Superior temporal gyrus (tissue), 1 donor: ENCODE measurements at regions not wholly inside any gene's neighbourhood (a gene's known extent, or its start where the extent isn't known, plus 50 kb on each side); places are given as distances from the start of the nearest gene placed in this dataset.
A peak's percentile ranks its signal among the peaks of the same experiment; 100 is the strongest.

Source experiments
- DNase-seq: peaks from one replicate; pipeline ENCODE4 v3.0.0-alpha.2; 2016; ENCODE audit errors: extremely low spot score

GRCh38 chr6:145233955-145234354 lies 501.4 kb downstream of the EPM2A start:
- no peak for DNase-seq

- DNase-seq, result no peak
Measured at GRCh38 chr6:145235207-145235606, 500.1 kb downstream of the EPM2A start.

- no peak for DNase-seq
Measured at GRCh38 chr6:145238787-145239186, 496.5 kb downstream of the EPM2A start.

GRCh38 chr6:145241039-145241438 lies 494.3 kb downstream of the EPM2A start:
- peak; percentile 42 for DNase-seq

- no peak for DNase-seq
Measured at GRCh38 chr6:145241721-145242120, 493.6 kb downstream of the EPM2A start.

GRCh38 chr6:145244349-145245100 lies 490.8 kb downstream of the EPM2A start:
- DNase-seq, result no peak

- DNase-seq, result no peak
Measured at GRCh38 chr6:145245119-145245518, 490.2 kb downstream of the EPM2A start.

- no peak for DNase-seq
Measured at GRCh38 chr6:145247692-145248419, 487.5 kb downstream of the EPM2A start.

GRCh38 chr6:145250436-145250835 lies 484.9 kb downstream of the EPM2A start:
- no peak for DNase-seq

GRCh38 chr6:145252737-145253136 lies 482.6 kb downstream of the EPM2A start:
- DNase-seq, result no peak

GRCh38 chr6:145254649-145255401 lies 480.5 kb downstream of the EPM2A start:
- DNase-seq, result no peak

- peak; percentile 32 for DNase-seq
Measured at GRCh38 chr6:145257704-145258103, 477.6 kb downstream of the EPM2A start.

GRCh38 chr6:145258122-145258521 lies 477.2 kb downstream of the EPM2A start:
- DNase-seq, result peak; percentile 36

- no peak for DNase-seq
Measured at GRCh38 chr6:145260484-145261175, 474.7 kb downstream of the EPM2A start.

GRCh38 chr6:145261758-145262157 lies 473.6 kb downstream of the EPM2A start:
- DNase-seq, result no peak

GRCh38 chr6:145262771-145263170 lies 472.5 kb downstream of the EPM2A start:
- no peak for DNase-seq

GRCh38 chr6:145263778-145264211 lies 471.5 kb downstream of the EPM2A start:
- no peak for DNase-seq

GRCh38 chr6:145266432-145267075 lies 468.8 kb downstream of the EPM2A start:
- DNase-seq, result no peak

GRCh38 chr6:145267076-145267867 lies 468.0 kb downstream of the EPM2A start:
- no peak for DNase-seq

GRCh38 chr6:145270464-145270863 lies 464.9 kb downstream of the EPM2A start:
- DNase-seq, result no peak
